Gastroesophageal sphincter (tissue), 4 donors: ENCODE measurements at regions not wholly inside any gene's neighbourhood (a gene's known extent, or its start where the extent isn't known, plus 50 kb on each side); places are given as distances from the start of the nearest gene placed in this dataset.

Experiments used
- ATAC-seq: fragments of 150-250 bp; one replicate; pipeline ENCODE4 v1.9.1; 2016; ENCODE audit warnings: mild to moderate bottlenecking, moderate library complexity
- H3K27ac ChIP-seq, 4 donors: fragments of 200-600 bp; sonication (generic) in 3 of 4; 1 replicate in 3 of 4; 2 replicates in 1 of 4; pipeline ENCODE4 v1.5.1; 2016 to 2019
- H3K27me3 ChIP-seq: fragments of 200-600 bp; sonication (generic); one replicate; pipeline ENCODE4 v1.5.1; 2019
- H3K36me3 ChIP-seq, 2 donors: fragments of 200-600 bp; sonication (generic); one replicate each; pipeline ENCODE4 v1.5.1; 2019; ENCODE audit warnings: control low read depth in 1 of 2
- H3K4me1 ChIP-seq, 3 donors: fragments of 200-600 bp; sonication (generic); 1 replicate in 2 of 3; 2 replicates in 1 of 3; pipeline ENCODE4 v1.5.1; 2016 to 2019; ENCODE audit warnings: control low read depth in 2 of 3
- H3K4me3 ChIP-seq, 2 donors: fragments of 200-600 bp; sonication (generic); one replicate each; pipeline ENCODE4 v1.5.1; 2019; ENCODE audit warnings: mild to moderate bottlenecking in 1 of 2, moderate library complexity in 1 of 2
- H3K9me3 ChIP-seq, 3 donors: fragments of 200-600 bp; sonication (generic); one replicate each; pipeline ENCODE4 v1.5.1; 2017 to 2019; ENCODE audit warnings: control low read depth in 2 of 3
- CTCF ChIP-seq, 4 experiments: fragments of 200-600 bp in 2 of 4; fragments of 450-650 bp in 2 of 4; sonication (generic) in 1 of 4; IDR thresholded peaks; one replicate each; pipeline ENCODE4 v1.5.1; 2017 to 2019; ENCODE audit warnings: antibody characterized with exemption in 4 of 4, mild to moderate bottlenecking in 2 of 4, moderate library complexity in 2 of 4
- EP300 ChIP-seq: sonication (generic); formaldehyde crosslinking; IDR thresholded peaks from one replicate; pipeline ENCODE4 v1.6.1; 2017; ENCODE audit warnings: antibody characterized with exemption, mild to moderate bottlenecking
- POLR2A ChIP-seq, 2 donors: fragments of 450-650 bp; IDR thresholded peaks; one replicate each; pipeline ENCODE4 v1.6.1; 2017; ENCODE audit warnings: antibody characterized with exemption in 2 of 2, mild to moderate bottlenecking in 2 of 2, moderate library complexity in 1 of 2
- POLR2AphosphoS5 ChIP-seq: sonication (generic); formaldehyde crosslinking; IDR thresholded peaks from one replicate; pipeline ENCODE4 v1.6.1; 2017; ENCODE audit warnings: antibody characterized with exemption
- WGBS, 2 donors: methylation state at CpG; one replicate each; pipeline ENCODE4 v1.1.5; 2018; ENCODE audit warnings: low coverage in 1 of 2; 5-methylcytosine and 5-hydroxymethylcytosine counted together

- no peaks in the 10 kb centered on the region for H3K36me3 ChIP-seq
- TF ChIP-seq CTCF (IDR thresholded peaks at IDR 0.05) (no peak), EP300 (no peak), POLR2A (IDR thresholded peaks at IDR 0.05) (no peak), POLR2AphosphoS5 (no peak)
- peaks cover 0 to 16% (median 0%) of the 10 kb centered on the region in 3 donors for H3K9me3 ChIP-seq
- H3K27ac ChIP-seq, result no peak overlapping the region
- WGBS, 2 donors, result 94 to 95% methylated on average over 4 of the region's 4 CpGs
- H3K4me1 ChIP-seq, result no peaks in the 10 kb centered on the region
- H3K4me3 ChIP-seq, result no peak overlapping the region
- H3K27me3 ChIP-seq, result no peaks in the 10 kb centered on the region
- ATAC-seq, result no peak
Observed at GRCh38 chr5:75002271-75002670, 50.1 kb downstream of the GCNT4 start.

DNA sequence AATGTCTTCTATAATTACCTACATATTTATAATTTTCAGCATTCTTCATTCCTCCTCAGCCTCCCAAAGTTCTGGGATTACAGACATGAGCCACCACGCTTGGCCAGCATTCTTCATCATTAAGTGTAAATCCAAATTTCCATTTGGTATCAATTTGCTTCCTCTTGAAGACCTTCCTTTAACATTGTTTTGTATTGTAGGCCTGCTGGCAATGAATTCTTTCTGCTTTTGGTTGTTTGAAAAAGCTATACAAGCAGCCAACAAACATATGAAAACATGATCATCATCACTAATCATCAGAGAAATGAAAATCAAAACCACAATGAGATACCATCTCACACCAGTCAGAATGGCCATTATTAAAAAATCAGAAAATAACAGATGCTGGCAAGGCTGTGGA, 56.4 kb downstream of the GCNT4 start:
- H3K36me3 ChIP-seq, result no peaks in the 10 kb centered on the region
- H3K27me3 ChIP-seq, result no peaks in the 10 kb centered on the region
- no peak for ATAC-seq
- H3K9me3 ChIP-seq, result no peaks in the 10 kb centered on the region
- 73 to 75% methylated on average over 1 of the region's 1 CpG for WGBS, 2 donors
- no peaks in the 10 kb centered on the region for H3K4me1 ChIP-seq
- no peak overlapping the region for H3K4me3 ChIP-seq
- no peak for TF ChIP-seq EP300
- TF ChIP-seq POLR2A (IDR thresholded peaks at IDR 0.05), result no peak
- TF ChIP-seq CTCF (IDR thresholded peaks at IDR 0.05), result no peak
- no peak for TF ChIP-seq POLR2AphosphoS5
- H3K27ac ChIP-seq, result no peak overlapping the region

DNA sequence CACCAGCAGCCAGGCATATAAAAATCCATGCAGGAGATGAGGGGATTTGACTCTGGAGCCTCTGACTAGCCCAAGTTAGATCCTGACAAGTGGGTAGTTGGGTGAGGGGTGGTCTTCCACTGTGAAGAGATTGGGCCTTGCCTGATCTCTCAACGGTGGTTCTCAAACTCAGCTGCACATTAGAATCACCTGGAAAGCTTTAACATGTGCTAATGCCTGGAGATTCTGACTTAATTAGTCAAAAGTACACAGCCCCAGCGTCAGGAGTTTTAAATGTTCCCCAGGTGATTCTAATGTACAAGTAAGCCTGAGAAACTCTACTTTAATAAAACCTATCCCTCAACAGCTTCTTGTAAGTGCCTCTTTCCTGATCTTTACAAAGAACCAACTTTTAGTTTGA, 57.5 kb downstream of the GCNT4 start:
- H3K27me3 ChIP-seq, result no peaks in the 10 kb centered on the region
- no peak overlapping the region for H3K4me3 ChIP-seq
- TF ChIP-seq POLR2AphosphoS5 (no peak), EP300 (no peak), CTCF (IDR thresholded peaks at IDR 0.05) (no peak), POLR2A (IDR thresholded peaks at IDR 0.05) (no peak)
- no peak overlapping the region for H3K27ac ChIP-seq
- H3K9me3 ChIP-seq, result no peaks in the 10 kb centered on the region
- no peaks in the 10 kb centered on the region for H3K36me3 ChIP-seq
- no peaks in the 10 kb centered on the region for H3K4me1 ChIP-seq
- no peak for ATAC-seq
- 84% methylated on average over 2 of the region's 2 CpGs; no CpG with 5 or more reads in 1 of the 2 donors for WGBS, 2 donors

GRCh38 chr5:74993743-74994142, 58.6 kb downstream of the GCNT4 start:
- no peak for ATAC-seq
- TF ChIP-seq CTCF (IDR thresholded peaks at IDR 0.05) (no peak), EP300 (no peak), POLR2AphosphoS5 (no peak), POLR2A (IDR thresholded peaks at IDR 0.05) (no peak)
- no peaks in the 10 kb centered on the region for H3K4me1 ChIP-seq
- H3K27me3 ChIP-seq, result no peaks in the 10 kb centered on the region
- H3K36me3 ChIP-seq, result no peaks in the 10 kb centered on the region
- WGBS, 2 donors, result 74 to 83% methylated on average over 4 of the region's 4 CpGs
- no peak overlapping the region for H3K27ac ChIP-seq
- H3K9me3 ChIP-seq, result no peaks in the 10 kb centered on the region
- no peak overlapping the region for H3K4me3 ChIP-seq

GRCh38 chr5:74992791-74993190, 59.6 kb downstream of the GCNT4 start:
- ATAC-seq, result no peak
- Histone ChIP-seq H3K27me3 (no peaks in the 10 kb centered on the region), H3K36me3 (no peaks in the 10 kb centered on the region), H3K27ac (no peak overlapping the region), H3K4me1 (no peaks in the 10 kb centered on the region), H3K4me3 (no peak overlapping the region), H3K9me3 (no peaks in the 10 kb centered on the region)
- TF ChIP-seq POLR2AphosphoS5 (no peak), CTCF (IDR thresholded peaks at IDR 0.05) (no peak), POLR2A (IDR thresholded peaks at IDR 0.05) (no peak), EP300 (no peak)
- WGBS, 2 donors, result 73 to 83% methylated on average over 4 of the region's 4 CpGs
